ENCODE measurements at regions not wholly inside any gene's neighbourhood (a gene's known extent, or its start where the extent isn't known, plus 50 kb on each side); places are given as distances from the start of the nearest gene placed in this dataset.

DNA sequence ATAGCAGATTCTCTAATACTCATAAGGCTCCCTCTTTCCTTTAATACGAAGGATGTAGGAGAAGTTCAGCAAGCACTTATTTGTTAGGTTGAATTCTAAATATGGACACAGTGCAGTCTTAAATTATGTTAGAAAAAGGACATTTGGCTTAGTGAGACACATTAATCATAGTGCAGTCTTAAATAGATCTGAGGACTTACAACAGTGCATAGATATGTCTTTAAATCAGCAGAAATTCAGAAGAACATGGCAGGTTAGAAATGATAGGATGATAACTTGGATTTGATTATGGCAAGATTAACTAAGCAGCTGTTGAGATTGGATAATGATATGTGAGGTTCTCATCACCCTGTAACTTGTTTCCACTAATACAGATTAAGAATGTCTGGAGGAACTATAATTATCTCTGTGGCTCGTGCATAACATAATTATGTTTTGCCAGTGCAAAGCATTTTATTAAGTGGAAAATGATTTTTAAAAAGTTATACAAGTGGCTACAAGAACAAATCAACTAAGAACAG lies 485.9 kb downstream of the USP25 start:
- TF ChIP-seq, protein P1, sequence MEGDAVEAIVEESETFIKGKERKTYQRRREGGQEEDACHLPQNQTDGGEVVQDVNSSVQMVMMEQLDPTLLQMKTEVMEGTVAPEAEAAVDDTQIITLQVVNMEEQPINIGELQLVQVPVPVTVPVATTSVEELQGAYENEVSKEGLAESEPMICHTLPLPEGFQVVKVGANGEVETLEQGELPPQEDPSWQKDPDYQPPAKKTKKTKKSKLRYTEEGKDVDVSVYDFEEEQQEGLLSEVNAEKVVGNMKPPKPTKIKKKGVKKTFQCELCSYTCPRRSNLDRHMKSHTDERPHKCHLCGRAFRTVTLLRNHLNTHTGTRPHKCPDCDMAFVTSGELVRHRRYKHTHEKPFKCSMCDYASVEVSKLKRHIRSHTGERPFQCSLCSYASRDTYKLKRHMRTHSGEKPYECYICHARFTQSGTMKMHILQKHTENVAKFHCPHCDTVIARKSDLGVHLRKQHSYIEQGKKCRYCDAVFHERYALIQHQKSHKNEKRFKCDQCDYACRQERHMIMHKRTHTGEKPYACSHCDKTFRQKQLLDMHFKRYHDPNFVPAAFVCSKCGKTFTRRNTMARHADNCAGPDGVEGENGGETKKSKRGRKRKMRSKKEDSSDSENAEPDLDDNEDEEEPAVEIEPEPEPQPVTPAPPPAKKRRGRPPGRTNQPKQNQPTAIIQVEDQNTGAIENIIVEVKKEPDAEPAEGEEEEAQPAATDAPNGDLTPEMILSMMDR (conservative IDR thresholded peaks at IDR 0.05; ENCODE audit: low read depth in 2 of 2), result no peak
- no peak for TF ChIP-seq EZH2 (IDR thresholded peaks at IDR 0.05; ENCODE audit: low read depth, unreplicated experiment)

Data from GM23338 (cell line).